Gastroesophageal sphincter (tissue), 4 donors: ENCODE measurements at regions not wholly inside any gene's neighbourhood (a gene's known extent, or its start where the extent isn't known, plus 50 kb on each side); places are given as distances from the start of the nearest gene placed in this dataset.

Experiments
- ATAC-seq: fragments of 150-250 bp; one replicate; pipeline ENCODE4 v1.9.1; 2016; ENCODE audit warnings: mild to moderate bottlenecking, moderate library complexity
- H3K27ac ChIP-seq, 4 donors: fragments of 200-600 bp; sonication (generic) in 3 of 4; 1 replicate in 3 of 4; 2 replicates in 1 of 4; pipeline ENCODE4 v1.5.1; 2016 to 2019
- H3K27me3 ChIP-seq: fragments of 200-600 bp; sonication (generic); one replicate; pipeline ENCODE4 v1.5.1; 2019
- H3K36me3 ChIP-seq, 2 donors: fragments of 200-600 bp; sonication (generic); one replicate each; pipeline ENCODE4 v1.5.1; 2019; ENCODE audit warnings: control low read depth in 1 of 2
- H3K4me1 ChIP-seq, 3 donors: fragments of 200-600 bp; sonication (generic); 1 replicate in 2 of 3; 2 replicates in 1 of 3; pipeline ENCODE4 v1.5.1; 2016 to 2019; ENCODE audit warnings: control low read depth in 2 of 3
- H3K4me3 ChIP-seq, 2 donors: fragments of 200-600 bp; sonication (generic); one replicate each; pipeline ENCODE4 v1.5.1; 2019; ENCODE audit warnings: mild to moderate bottlenecking in 1 of 2, moderate library complexity in 1 of 2
- H3K9me3 ChIP-seq, 3 donors: fragments of 200-600 bp; sonication (generic); one replicate each; pipeline ENCODE4 v1.5.1; 2017 to 2019; ENCODE audit warnings: control low read depth in 2 of 3
- EP300 ChIP-seq: sonication (generic); formaldehyde crosslinking; IDR thresholded peaks from one replicate; pipeline ENCODE4 v1.6.1; 2017; ENCODE audit warnings: antibody characterized with exemption, mild to moderate bottlenecking
- POLR2A ChIP-seq, 2 donors: fragments of 450-650 bp; IDR thresholded peaks; one replicate each; pipeline ENCODE4 v1.6.1; 2017; ENCODE audit warnings: antibody characterized with exemption in 2 of 2, mild to moderate bottlenecking in 2 of 2, moderate library complexity in 1 of 2
- POLR2AphosphoS5 ChIP-seq: sonication (generic); formaldehyde crosslinking; IDR thresholded peaks from one replicate; pipeline ENCODE4 v1.6.1; 2017; ENCODE audit warnings: antibody characterized with exemption
- WGBS, 2 donors: methylation state at CpG; one replicate each; pipeline ENCODE4 v1.1.5; 2018; ENCODE audit warnings: low coverage in 1 of 2; 5-methylcytosine and 5-hydroxymethylcytosine counted together
- TF ChIP-seq, protein P1 (sequence below), 4 experiments: fragments of 200-600 bp in 2 of 4; fragments of 450-650 bp in 2 of 4; sonication (generic) in 1 of 4; IDR thresholded peaks; one replicate each; pipeline ENCODE4 v1.5.1; 2017 to 2019; ENCODE audit warnings: antibody characterized with exemption in 4 of 4, mild to moderate bottlenecking in 2 of 4, moderate library complexity in 2 of 4

DNA sequence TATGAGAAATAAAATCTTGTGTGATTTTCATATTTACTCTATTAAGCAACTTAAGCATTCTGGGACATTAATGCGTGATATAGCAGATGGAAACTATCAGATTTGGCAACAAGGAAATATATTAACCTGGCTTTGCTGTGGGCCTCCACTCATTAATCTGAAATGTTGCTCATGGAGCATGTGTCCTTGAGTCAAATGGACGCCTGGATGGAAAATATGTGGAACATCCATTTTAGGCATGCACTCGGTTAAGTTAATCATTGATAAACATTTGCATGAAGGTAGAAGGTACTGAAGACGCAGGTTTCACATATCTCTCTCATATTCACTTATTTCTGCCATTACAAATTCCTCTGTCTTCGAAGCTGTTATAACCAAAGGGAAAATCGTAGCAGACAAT lies 246.1 kb downstream of the NR2F2 start:
- 81 to 84% methylated on average over 6 of the region's 6 CpGs for WGBS, 2 donors
- H3K36me3 ChIP-seq = no peaks in the 10 kb centered on the region
- H3K27ac ChIP-seq = no peak overlapping the region
- H3K9me3 ChIP-seq = peaks cover 0 to 4% (median 0%) of the 10 kb centered on the region in 3 donors
- H3K4me3 ChIP-seq = no peak overlapping the region
- TF ChIP-seq POLR2AphosphoS5 (no peak), EP300 (no peak), POLR2A (IDR thresholded peaks at IDR 0.05) (no peak)
- TF ChIP-seq, protein P1, sequence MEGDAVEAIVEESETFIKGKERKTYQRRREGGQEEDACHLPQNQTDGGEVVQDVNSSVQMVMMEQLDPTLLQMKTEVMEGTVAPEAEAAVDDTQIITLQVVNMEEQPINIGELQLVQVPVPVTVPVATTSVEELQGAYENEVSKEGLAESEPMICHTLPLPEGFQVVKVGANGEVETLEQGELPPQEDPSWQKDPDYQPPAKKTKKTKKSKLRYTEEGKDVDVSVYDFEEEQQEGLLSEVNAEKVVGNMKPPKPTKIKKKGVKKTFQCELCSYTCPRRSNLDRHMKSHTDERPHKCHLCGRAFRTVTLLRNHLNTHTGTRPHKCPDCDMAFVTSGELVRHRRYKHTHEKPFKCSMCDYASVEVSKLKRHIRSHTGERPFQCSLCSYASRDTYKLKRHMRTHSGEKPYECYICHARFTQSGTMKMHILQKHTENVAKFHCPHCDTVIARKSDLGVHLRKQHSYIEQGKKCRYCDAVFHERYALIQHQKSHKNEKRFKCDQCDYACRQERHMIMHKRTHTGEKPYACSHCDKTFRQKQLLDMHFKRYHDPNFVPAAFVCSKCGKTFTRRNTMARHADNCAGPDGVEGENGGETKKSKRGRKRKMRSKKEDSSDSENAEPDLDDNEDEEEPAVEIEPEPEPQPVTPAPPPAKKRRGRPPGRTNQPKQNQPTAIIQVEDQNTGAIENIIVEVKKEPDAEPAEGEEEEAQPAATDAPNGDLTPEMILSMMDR (IDR thresholded peaks at IDR 0.05) = no peak
- H3K27me3 ChIP-seq = no peaks in the 10 kb centered on the region
- no peak for ATAC-seq
- no peaks in the 10 kb centered on the region for H3K4me1 ChIP-seq

DNA sequence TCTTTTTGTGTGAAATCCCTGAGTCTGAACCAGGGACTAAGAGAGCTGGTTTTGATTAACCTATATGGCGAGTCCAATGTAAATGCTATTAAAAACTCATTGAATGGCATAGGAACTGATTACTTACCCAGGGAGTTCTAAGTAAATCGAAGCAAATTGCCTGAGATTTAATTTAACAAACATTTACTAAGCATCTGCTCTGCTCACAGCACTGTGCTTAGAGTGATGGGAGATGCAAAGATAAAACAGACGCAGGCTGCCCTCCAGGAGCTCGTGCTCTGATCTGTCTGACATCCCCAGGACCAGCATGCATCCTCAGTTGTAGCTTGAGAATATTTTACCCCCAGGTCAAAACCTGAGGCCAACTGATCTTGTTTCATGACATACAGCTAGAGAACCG lies 247.9 kb downstream of the NR2F2 start:
- TF ChIP-seq, protein P1 (IDR thresholded peaks at IDR 0.05) = no peak
- TF ChIP-seq POLR2A (IDR thresholded peaks at IDR 0.05) (no peak), EP300 (no peak), POLR2AphosphoS5 (no peak)
- H3K4me1 ChIP-seq = no peaks in the 10 kb centered on the region
- H3K27me3 ChIP-seq = no peaks in the 10 kb centered on the region
- WGBS, 2 donors = 79 to 82% methylated on average over 4 to 5 of the region's 5 CpGs
- no peak for ATAC-seq
- H3K27ac ChIP-seq = no peak overlapping the region
- H3K36me3 ChIP-seq = no peaks in the 10 kb centered on the region
- H3K4me3 ChIP-seq = no peak overlapping the region
- H3K9me3 ChIP-seq = no peaks in the 10 kb centered on the region

- Histone ChIP-seq H3K4me1 (no peaks in the 10 kb centered on the region), H3K27me3 (no peaks in the 10 kb centered on the region), H3K4me3 (no peak overlapping the region), H3K9me3 (no peaks in the 10 kb centered on the region), H3K27ac (no peak overlapping the region), H3K36me3 (no peaks in the 10 kb centered on the region)
- ATAC-seq = no peak
- WGBS, 2 donors = 95 to 100% methylated on average over 1 to 11 of the region's 11 CpGs
- TF ChIP-seq POLR2AphosphoS5 = no peak
- TF ChIP-seq EP300 = no peak
- no peak for TF ChIP-seq POLR2A (IDR thresholded peaks at IDR 0.05)
- TF ChIP-seq, protein P1 (IDR thresholded peaks at IDR 0.05) = no peak
Measured at GRCh38 chr15:96581371-96581770, 250.9 kb downstream of the NR2F2 start.

DNA sequence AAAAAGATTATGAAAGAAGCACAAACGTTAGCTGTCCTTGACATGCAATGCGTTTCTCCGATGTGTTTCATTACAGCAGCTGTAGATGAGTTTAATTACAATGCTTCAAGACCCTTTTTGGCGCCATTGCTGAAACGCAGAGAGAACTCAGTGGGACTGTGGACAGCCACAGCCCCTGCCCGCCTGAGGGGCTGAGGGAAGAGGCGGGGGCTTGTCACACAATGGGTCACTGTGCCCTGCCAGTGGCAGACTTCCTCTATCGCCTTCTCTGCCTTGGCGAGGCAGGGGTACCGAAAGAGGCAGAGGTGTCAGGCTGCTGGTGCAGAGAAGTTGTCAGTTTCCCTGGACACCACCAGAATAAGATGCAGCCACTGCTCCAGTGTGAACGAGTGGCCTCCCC lies 252.0 kb downstream of the NR2F2 start:
- Histone ChIP-seq H3K27me3 (no peaks in the 10 kb centered on the region), H3K4me1 (no peaks in the 10 kb centered on the region), H3K27ac (no peak overlapping the region), H3K4me3 (no peak overlapping the region), H3K36me3 (no peaks in the 10 kb centered on the region), H3K9me3 (no peaks in the 10 kb centered on the region)
- WGBS, 2 donors = 75 to 80% methylated on average over 9 to 11 of the region's 11 CpGs
- ATAC-seq = no peak
- TF ChIP-seq EP300 (no peak), POLR2AphosphoS5 (no peak), POLR2A (IDR thresholded peaks at IDR 0.05) (no peak)
- TF ChIP-seq, protein P1 (IDR thresholded peaks at IDR 0.05) = no peak

GRCh38 chr15:96583671-96584070 lies 253.2 kb downstream of the NR2F2 start:
- H3K36me3 ChIP-seq = no peaks in the 10 kb centered on the region
- H3K9me3 ChIP-seq = no peaks in the 10 kb centered on the region
- H3K27ac ChIP-seq = no peak overlapping the region
- H3K4me1 ChIP-seq = no peaks in the 10 kb centered on the region
- no peaks in the 10 kb centered on the region for H3K27me3 ChIP-seq
- 94 to 100% methylated on average over 1 to 2 of the region's 2 CpGs for WGBS, 2 donors
- no peak for TF ChIP-seq POLR2AphosphoS5
- TF ChIP-seq POLR2A (IDR thresholded peaks at IDR 0.05) = no peak
- TF ChIP-seq, protein P1 (IDR thresholded peaks at IDR 0.05) = no peak
- no peak for TF ChIP-seq EP300
- H3K4me3 ChIP-seq = no peak overlapping the region
- ATAC-seq = no peak
